Panc1 (cell line): ENCODE measurements at regions not wholly inside any gene's neighbourhood (a gene's known extent, or its start where the extent isn't known, plus 50 kb on each side); places are given as distances from the start of the nearest gene placed in this dataset.

ENCODE experiments used
- CTCF ChIP-seq: fragments of 450-650 bp; IDR thresholded peaks from 2 replicates; pipeline ENCODE4 v1.5.1; 2017; ENCODE audit warnings: mild to moderate bottlenecking
- POLR2AphosphoS5 ChIP-seq: IDR thresholded peaks from 2 replicates; pipeline ENCODE4 v1.6.1; 2012; ENCODE audit warnings: mild to moderate bottlenecking, low read depth, low read length, moderate library complexity
- REST ChIP-seq, 2 experiments: IDR thresholded peaks; 2 replicates each; pipeline ENCODE4 v1.6.1; 2011 to 2012; ENCODE audit warnings: low read depth in 2 of 2, control low read depth in 1 of 2, low read length in 1 of 2, mild to moderate bottlenecking in 1 of 2, moderate library complexity in 1 of 2; ENCODE audit not compliant: insufficient read depth in 1 of 2
- SIN3A ChIP-seq: IDR thresholded peaks from 2 replicates; pipeline ENCODE4 v1.6.1; 2012; ENCODE audit warnings: low read depth, mild to moderate bottlenecking, low read length, moderate library complexity, borderline replicate concordance; ENCODE audit not compliant: insufficient read depth
- TCF7L2 ChIP-seq: IDR thresholded peaks from 2 replicates; pipeline ENCODE4 v1.6.1; 2011; ENCODE audit warnings: mild to moderate bottlenecking, low read depth, low read length, inconsistent platforms

GRCh38 chr11:109026891-109027489 is 362.1 kb downstream of the DDX10 start:
- TF ChIP-seq CTCF, result no peak
- no peak for TF ChIP-seq SIN3A
- TF ChIP-seq REST (IDR thresholded peaks at IDR 0.05; ENCODE audit: insufficient read depth in 1 of 2, low read depth in 2 of 2, low read length in 1 of 2), result no peak
- no peak for TF ChIP-seq POLR2AphosphoS5
- no peak for TF ChIP-seq TCF7L2
